HG03108 (cell line): ENCODE measurements at regions not wholly inside any gene's neighbourhood (a gene's known extent, or its start where the extent isn't known, plus 50 kb on each side); places are given as distances from the start of the nearest gene placed in this dataset.

Experiments
- ATAC-seq: cut with Tn5 transposase; IDR thresholded peaks from one replicate; pipeline ENCODE4 v1.9.1; 2021; ENCODE audit warnings: moderate library complexity; ENCODE audit not compliant: unreplicated experiment

DNA sequence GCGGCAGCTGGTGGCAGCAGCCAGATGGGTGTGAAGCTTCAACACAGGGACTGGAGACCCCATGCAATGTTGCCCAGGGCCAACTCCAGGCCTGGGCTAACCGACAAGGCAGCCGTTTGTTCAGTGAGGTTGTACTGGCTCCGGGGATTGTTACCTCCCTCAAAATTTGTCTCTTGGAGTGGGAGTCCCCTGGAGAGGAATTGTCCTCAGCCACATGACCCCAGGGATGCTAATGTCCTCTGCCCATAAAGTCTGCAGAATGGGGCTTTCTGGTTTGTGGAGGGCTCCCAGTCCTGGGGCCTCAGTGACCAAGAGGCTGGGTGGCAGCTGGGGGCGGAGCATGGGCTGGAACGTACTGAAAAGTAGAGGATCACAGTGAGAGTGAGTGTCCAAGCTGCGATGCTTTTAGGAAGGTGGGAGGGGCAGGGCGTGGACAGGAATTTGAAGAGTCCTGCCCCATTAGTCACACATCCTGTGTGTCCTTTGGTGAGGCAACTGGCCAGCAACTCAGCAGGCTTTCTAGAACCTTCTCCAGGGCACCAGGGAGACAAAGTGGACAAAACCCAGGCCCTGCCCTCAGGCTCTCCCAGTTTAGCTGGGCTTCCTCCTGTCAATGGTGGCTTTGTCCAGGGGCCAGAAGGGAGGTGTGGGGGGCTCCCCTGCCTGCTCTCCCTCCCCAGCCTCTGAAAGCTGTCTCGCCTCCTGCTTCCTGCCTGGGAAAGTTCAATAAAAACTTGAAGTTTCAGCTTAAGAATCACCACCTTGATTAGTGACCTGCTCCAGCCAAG, 114.0 kb downstream of the NSG2 start:
- no peak for ATAC-seq

- no peak for ATAC-seq
Observed at GRCh38 chr5:174165406-174165805, 119.9 kb downstream of the NSG2 start.

DNA sequence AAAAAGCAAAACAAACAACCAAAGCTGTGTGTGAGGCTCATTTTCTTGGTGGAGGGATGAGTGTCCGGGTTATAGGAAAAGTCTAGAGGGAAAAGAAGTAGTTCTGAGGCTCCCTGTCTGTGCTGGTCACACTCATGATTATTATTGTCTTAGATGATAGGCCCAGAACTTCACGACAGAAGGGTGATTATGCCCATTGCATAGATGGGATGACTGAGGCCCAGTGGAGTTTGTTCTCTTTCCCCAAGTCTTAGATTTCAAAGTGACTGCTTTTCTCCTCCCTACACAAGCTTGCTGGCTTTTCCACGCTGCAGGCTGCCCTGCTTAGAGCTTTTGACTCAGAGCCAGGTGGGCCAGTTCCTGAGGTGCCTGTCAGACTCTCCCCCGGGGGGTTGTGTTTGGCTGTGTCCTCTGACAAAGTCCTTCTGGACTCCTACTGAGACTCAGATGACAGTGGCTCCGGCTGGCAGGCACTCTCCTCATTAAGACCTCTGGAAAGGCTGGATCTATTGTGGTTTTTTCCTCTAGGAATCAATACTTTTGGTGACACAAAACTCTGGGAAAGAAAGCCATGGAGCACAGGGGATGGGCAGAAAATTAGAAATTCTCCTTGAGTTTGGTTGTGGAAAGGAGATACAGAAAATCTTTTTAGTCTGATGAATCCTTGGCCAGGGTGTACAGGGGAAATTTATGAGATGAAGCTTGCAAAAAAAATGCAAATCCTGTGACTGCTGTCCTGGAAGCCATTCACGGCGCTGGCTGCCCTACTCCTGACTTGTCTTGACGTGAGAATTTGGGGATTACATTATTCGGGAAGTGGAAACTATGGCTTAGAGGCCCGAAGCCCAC, 120.9 kb downstream of the NSG2 start:
- no peak for ATAC-seq

GRCh38 chr5:174167080-174167910, 121.8 kb downstream of the NSG2 start:
- ATAC-seq: no peak

DNA sequence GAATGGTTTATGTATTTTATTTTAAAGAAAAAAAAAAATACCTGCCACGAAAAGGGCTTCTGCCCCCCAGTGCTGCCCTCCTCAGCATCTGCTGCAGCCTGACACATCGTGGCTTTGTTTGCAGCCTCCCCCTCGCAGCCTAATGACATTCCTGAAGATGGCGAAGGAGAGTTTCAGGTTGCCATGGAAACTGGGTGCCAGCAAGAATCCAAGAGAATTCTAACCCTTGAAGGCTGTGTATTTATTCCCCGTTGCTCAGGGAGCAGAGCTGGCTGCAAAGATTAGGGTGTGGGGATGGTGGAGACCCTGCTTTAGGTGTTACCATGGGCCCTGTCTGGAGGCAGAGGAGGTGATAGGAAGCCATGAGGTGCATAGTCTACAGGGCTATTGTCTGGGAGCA, 126.6 kb downstream of the NSG2 start:
- no peak for ATAC-seq

GRCh38 chr5:174172566-174172965, 127.1 kb downstream of the NSG2 start:
- ATAC-seq: no peak

DNA sequence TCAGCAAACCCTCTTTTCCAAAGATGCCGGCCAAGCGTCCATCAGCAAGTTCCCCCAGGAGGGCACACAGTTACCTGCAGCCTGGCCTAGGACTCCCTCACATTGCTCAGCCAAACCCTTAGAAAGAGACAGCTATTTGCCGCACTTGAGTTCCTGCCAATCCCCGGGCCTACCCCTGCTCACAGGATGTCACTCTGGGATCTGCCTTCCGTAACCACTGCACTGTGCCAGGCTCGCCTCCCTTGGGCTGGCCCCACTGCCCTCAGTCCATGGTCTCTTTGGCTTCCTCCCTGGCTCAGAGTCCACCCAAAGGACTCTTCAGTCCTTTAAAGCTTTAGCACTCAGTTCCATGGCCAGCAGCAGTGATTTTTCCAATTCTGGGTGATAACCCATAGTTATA, 128.3 kb downstream of the NSG2 start:
- no peak for ATAC-seq

- no peak for ATAC-seq
Observed at GRCh38 chr5:174175716-174176268, 130.3 kb downstream of the NSG2 start.

- ATAC-seq: no peak
Observed at GRCh38 chr5:174176511-174176910, 131.0 kb downstream of the NSG2 start.

DNA sequence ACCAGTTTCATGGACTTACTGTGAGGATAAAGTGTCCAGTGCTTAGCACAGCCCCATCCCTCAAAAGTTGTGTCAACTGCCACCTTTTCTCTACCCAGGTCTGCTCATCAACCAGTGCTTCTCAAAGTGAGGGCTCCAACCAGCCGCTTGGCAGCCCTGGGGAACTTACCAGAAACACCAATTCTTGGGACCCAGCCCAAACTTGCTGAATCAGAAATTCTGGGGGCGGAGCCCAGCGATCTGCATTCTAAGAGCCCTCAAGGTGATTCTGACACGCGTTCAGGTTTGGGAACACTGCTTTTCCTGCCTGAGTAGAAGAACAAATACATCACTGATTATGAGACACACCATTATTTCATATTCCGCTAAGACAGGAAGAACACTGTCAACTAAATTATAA, 132.0 kb downstream of the NSG2 start:
- ATAC-seq: no peak

GRCh38 chr5:174177976-174178605, 132.6 kb downstream of the NSG2 start:
- no peak for ATAC-seq

DNA sequence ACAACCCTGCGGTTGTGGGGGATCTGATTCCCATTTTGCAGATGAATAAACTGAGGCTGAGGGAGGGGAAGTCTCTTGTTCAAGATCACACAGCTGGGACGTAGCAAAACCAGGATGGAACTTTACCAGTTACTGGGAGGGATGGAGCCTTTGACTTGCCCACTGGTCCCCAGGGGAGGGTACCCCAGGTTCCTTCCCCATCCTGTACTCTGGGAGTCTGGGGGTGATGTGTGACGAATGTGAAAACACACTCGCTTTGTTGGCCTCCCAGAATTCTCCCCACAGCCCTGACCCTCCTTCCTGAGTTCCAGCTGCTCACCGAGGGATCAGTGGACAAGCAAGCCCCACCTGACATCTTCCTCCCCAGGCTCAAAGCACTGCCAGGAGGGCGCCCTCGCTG, 135.1 kb downstream of the NSG2 start:
- ATAC-seq: no peak

DNA sequence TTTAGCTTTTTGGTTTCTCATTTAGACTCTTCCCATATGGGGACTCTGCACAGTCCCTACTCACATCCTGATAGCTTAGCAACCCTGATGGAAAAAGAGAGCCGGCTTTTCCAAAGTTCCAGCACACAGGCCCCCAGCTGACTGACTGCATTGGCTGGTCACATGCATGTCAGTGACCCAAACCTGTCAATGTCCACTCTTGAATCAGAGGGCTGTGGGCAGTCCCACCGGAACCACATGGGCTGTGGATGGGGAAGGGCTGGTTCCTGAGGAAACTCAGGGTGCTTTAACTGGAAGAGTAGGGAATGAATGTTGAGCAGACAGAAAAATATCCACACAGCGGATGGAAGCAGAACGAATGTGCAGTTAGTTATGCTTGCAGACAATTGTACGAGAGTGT, 136.6 kb downstream of the NSG2 start:
- ATAC-seq: no peak

GRCh38 chr5:174183701-174184100, 138.2 kb downstream of the NSG2 start:
- ATAC-seq: no peak

DNA sequence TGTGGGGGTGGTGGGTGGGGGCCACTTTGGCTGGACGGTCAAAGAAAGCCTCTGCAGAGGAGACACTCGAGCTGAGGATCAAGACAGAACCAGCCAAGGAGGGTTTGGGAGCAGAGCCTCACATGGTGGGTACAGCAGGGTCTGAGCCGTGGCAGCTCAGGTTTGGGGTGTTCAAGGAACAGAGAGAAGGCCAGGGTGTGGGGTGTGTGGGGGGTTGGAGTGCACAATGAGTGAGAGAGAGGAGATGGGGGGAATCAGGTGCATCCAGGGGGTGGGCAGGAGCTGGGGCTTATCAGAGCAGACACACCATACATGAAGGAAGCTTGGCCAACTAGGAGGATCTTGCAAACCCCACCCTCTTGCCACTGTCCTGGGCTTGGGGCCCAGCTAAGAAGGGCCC, 140.0 kb downstream of the NSG2 start:
- no peak for ATAC-seq

GRCh38 chr5:174186096-174186695, 140.7 kb downstream of the NSG2 start:
- ATAC-seq: no peak

DNA sequence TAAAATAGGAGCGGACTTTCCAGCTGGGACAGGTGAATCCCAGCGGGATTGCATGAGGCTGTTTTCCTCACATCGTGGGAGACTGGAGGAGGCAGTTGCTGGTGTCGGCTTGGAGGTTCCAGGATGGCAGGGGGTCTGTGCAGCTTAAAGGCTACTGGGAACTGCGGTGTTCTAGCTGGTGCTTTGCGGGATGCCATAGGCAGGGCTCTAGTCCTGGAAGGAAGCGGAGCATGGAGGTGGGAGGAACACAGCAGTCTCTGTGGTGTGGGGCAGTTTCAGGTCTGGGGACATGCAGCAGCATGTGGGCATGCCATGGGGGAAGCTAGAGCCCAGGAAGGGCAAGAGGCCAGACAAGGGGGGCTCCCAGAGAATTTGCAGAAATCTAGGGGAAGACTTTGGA, 141.5 kb downstream of the NSG2 start:
- no peak for ATAC-seq

DNA sequence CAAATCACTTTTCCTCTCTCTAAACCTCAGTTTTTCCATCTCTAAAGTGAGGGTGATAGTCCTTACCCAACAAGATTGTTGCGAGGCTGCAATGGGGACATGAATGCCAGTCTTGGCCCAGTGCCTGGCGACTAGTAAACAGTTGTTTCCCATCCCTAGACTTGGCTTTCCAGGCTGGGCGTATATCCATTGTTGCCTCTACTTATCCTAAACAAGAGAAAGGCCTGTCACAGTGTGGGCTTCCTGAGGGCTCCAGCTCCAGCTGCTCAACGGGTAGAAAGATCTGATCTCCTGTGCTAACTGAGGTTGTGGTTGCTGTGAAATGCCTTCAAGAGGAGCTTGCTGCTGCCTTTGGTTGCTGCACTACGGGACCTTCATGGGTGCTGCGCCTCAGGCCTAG, 142.0 kb downstream of the NSG2 start:
- ATAC-seq: no peak

DNA sequence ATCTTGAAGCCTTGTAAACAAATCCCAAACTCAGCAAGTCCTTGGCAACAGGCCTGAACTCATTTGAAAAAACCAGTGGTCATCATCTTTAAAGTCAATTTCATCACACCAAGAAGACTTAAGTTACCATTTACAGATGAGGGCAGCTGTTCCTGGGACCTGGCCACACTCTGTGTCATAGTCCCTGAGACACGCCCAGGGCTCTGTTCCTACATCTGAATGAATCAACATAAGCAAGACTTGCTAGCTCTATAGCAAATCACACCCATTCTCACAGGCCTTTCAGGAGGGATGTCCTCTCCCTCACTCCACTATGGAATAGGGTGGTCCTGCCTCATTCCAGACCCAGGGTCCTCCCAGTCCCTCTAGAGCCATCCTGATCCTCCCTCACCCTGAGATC, 142.8 kb downstream of the NSG2 start:
- no peak for ATAC-seq
